HFFc6 (cell line): ENCODE measurements at regions not wholly inside any gene's neighbourhood (a gene's known extent, or its start where the extent isn't known, plus 50 kb on each side); places are given as distances from the start of the nearest gene placed in this dataset.

Experiments
- DNase-seq: peaks from one replicate; pipeline ENCODE4 v3.0.0-alpha.2; 2018
- H3K27ac Mint-ChIP-seq: 2 replicates; pipeline ENCODE4 v1.8.0; 2020; ENCODE audit warnings: mild to moderate bottlenecking, mixed read lengths
- H3K27me3 Mint-ChIP-seq: 2 replicates; pipeline ENCODE4 v1.8.0; 2021; ENCODE audit warnings: mild to moderate bottlenecking, moderate library complexity, mixed read lengths; ENCODE audit not compliant: insufficient read depth
- H3K36me3 Mint-ChIP-seq: 2 replicates; pipeline ENCODE4 v1.8.0; 2021; ENCODE audit warnings: low read depth, mixed read lengths
- H3K4me1 Mint-ChIP-seq: 2 replicates; pipeline ENCODE4 v1.8.0; 2020; ENCODE audit warnings: low read depth, mixed read lengths
- H3K4me3 Mint-ChIP-seq: 2 replicates; pipeline ENCODE4 v1.8.0; 2020; ENCODE audit warnings: mild to moderate bottlenecking, moderate library complexity, mixed read lengths
- H3K9me3 Mint-ChIP-seq: 2 replicates; pipeline ENCODE4 v1.8.0; 2020; ENCODE audit warnings: mild to moderate bottlenecking, mixed read lengths
- CTCF ChIP-seq: fragments of 200-600 bp; sonication (generic); IDR thresholded peaks from 2 replicates; pipeline ENCODE4 v1.5.0; 2021; ENCODE audit warnings: antibody characterized with exemption, mild to moderate bottlenecking

DNA sequence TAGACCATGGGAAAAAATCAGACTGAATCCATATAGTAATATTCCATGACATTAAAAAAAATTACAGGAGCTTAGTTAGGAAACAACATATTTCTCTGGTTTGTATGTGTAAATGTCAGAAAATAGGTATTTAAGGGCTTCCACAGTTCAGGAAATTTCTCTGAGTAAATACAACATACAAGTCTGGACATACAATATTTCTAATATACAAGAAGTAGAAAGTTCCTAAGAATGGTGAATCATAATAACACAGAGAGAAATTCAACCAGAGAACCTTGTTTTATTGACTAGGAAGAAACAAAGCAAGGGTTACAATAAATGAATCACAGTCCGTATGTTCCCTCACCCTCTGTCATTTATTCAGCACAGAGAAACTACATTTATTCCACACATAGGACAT lies 532.7 kb upstream of the FAT3 start:
- Mint-ChIP-seq H3K9me3 (peaks cover 33% of the 10 kb centered on the region), H3K4me1 (no peaks in the 10 kb centered on the region), H3K4me3 (no peak overlapping the region), H3K36me3 (no peaks in the 10 kb centered on the region), H3K27ac (no peak overlapping the region), H3K27me3 (no peaks in the 10 kb centered on the region)
- TF ChIP-seq CTCF = no peak
- no peak for DNase-seq

- Mint-ChIP-seq H3K27me3 (no peaks in the 10 kb centered on the region), H3K9me3 (peaks cover 30% of the 10 kb centered on the region), H3K4me3 (no peak overlapping the region), H3K4me1 (no peaks in the 10 kb centered on the region), H3K36me3 (no peaks in the 10 kb centered on the region), H3K27ac (no peak overlapping the region)
- no peak for DNase-seq
- no peak for TF ChIP-seq CTCF
Measured at GRCh38 chr11:91688672-91689071, 535.9 kb upstream of the FAT3 start.

DNA sequence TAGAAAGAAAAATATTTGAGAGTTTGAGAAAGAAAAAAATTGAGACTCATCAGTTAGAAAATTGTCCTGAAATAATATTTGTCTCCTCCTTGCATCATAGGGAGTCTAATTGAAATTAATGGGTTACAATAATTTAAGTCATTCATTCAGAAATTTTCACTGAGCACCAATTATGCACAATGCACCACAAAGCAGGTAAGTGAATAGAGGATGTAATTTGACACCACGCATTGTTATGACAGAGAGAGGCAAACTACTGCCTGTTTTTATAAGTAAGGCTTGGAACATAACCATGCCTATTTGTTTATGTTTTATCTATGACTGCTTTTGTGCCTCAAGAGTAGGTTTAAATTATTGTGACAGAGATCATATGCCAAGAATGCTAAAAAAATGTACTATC lies 537.9 kb upstream of the FAT3 start:
- TF ChIP-seq CTCF = no peak
- no peaks in the 10 kb centered on the region for H3K4me1 Mint-ChIP-seq
- H3K36me3 Mint-ChIP-seq = no peaks in the 10 kb centered on the region
- no peak for DNase-seq
- H3K9me3 Mint-ChIP-seq = peaks cover 18% of the 10 kb centered on the region
- H3K27ac Mint-ChIP-seq = no peak overlapping the region
- H3K4me3 Mint-ChIP-seq = no peak overlapping the region
- no peaks in the 10 kb centered on the region for H3K27me3 Mint-ChIP-seq

DNA sequence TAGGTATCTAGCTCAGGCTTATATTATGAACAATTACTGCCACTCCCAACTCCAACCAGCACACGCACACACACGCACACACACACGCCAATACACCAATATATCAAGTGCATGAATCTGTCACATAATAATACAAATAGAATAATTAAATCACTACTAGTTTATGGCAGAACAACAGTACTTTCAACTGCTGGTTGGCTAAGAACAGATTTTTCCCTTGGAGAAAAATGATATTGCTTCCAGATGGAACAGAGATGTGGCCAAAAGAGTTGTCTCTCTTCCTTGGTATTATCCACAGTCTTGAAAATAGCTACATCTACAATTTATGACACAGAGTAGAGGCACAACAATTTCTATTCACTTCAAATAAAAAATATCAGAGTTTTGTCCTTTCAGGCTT lies 538.3 kb upstream of the FAT3 start:
- no peak for DNase-seq
- no peaks in the 10 kb centered on the region for H3K4me1 Mint-ChIP-seq
- no peak for TF ChIP-seq CTCF
- no peaks in the 10 kb centered on the region for H3K36me3 Mint-ChIP-seq
- H3K9me3 Mint-ChIP-seq = peaks cover 21% of the 10 kb centered on the region
- no peak overlapping the region for H3K27ac Mint-ChIP-seq
- no peaks in the 10 kb centered on the region for H3K27me3 Mint-ChIP-seq
- no peak overlapping the region for H3K4me3 Mint-ChIP-seq

DNA sequence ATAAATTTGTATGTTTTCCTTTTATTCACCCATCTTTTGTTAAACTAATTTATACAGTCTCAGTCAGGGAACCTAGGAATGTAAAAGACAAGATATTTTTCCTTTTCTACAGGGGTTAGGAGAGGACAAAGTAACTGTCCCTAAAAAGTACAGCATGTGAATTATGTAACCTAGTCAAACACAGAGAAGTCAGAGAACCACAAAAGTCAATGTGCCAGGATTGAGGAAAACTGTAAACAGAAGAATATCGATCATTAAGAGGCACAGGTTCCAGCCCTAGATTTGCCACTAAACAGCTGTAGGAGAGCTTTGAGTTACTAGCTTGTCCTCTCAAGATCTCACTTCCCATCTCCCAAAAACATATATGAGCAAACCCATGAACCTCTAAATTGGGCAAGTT lies 550.9 kb upstream of the FAT3 start:
- no peaks in the 10 kb centered on the region for H3K27me3 Mint-ChIP-seq
- H3K9me3 Mint-ChIP-seq = peaks cover 58% of the 10 kb centered on the region
- no peak overlapping the region for H3K4me3 Mint-ChIP-seq
- H3K27ac Mint-ChIP-seq = no peak overlapping the region
- no peaks in the 10 kb centered on the region for H3K36me3 Mint-ChIP-seq
- no peak for TF ChIP-seq CTCF
- no peaks in the 10 kb centered on the region for H3K4me1 Mint-ChIP-seq
- no peak for DNase-seq

DNA sequence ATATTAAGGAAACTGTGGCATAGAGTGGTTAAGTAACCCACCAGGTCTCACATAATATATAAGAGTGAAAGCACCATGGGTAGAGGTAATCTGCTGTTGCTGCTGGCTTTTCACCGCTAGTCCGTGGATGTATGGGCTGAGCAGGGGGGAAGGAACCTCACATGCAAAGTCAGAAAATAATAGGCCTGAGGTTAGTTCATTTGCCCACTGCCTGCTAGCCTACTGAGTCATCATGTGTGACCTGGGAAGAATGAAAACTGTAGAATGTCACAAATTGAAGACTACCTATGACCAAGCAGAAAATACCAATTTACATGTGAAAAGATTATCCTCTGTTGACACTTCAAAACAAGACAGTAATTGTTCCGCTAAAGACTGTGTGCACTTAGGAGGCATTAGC lies 560.1 kb upstream of the FAT3 start:
- no peak overlapping the region for H3K27ac Mint-ChIP-seq
- H3K36me3 Mint-ChIP-seq = no peaks in the 10 kb centered on the region
- no peak for TF ChIP-seq CTCF
- H3K4me3 Mint-ChIP-seq = no peak overlapping the region
- peaks cover 33% of the 10 kb centered on the region for H3K9me3 Mint-ChIP-seq
- DNase-seq = no peak
- H3K4me1 Mint-ChIP-seq = no peaks in the 10 kb centered on the region
- H3K27me3 Mint-ChIP-seq = peaks cover 2% of the 10 kb centered on the region
